ENCODE measurements at regions not wholly inside any gene's neighbourhood (a gene's known extent, or its start where the extent isn't known, plus 50 kb on each side); places are given as distances from the start of the nearest gene placed in this dataset.

DNA sequence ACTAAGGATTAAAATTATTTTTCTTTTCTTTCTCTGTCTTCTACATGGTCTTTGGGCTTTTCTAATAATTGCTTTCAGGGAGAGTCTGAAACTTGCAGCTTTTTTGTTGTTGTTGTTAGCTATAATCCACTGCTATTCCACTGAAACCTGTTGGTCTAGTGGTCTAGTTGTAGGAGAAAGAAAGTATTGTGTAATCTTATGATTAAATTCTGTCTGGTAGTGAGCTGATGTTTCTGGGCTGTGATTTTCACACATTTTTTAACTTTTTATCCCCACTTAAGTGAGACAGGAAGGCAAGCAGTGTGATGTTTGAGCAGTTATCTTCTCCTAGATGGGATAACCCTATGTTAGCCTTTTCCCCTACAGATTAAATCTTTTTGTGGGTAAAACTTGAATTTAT is 825.2 kb downstream of the PCDH7 start (continued):
- TF ChIP-seq SRF (IDR thresholded peaks at IDR 0.05; ENCODE audit: low read depth) (no peak), ELF1 (IDR thresholded peaks at IDR 0.05; ENCODE audit: borderline replicate concordance, low read depth) (no peak), ZNF274 (IDR thresholded peaks at IDR 0.05; ENCODE audit: low read depth, low read length) (no peak), EZH2 (IDR thresholded peaks at IDR 0.05) (no peak)
- TF ChIP-seq, protein P1, sequence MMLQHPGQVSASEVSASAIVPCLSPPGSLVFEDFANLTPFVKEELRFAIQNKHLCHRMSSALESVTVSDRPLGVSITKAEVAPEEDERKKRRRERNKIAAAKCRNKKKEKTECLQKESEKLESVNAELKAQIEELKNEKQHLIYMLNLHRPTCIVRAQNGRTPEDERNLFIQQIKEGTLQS (IDR thresholded peaks at IDR 0.05): no peak

DNA sequence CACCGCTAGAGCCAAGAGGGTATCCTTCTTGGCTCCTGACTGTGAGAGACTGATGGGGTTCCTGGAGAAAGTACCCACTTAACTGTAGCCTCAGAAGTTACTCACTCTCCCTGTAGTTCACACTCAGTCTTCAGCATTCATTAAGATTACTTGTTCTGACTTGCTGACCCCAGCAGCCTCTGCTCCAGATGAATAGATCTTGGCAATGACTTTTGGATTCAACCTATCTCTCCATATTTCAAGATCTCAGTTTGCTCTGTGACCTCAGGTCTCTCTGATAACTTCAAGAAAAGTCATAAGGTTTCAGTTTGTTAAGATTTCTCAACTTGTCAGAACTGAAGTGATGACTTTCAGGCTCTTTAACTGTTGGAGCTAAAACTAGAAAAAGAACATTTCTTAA is 825.6 kb downstream of the PCDH7 start:
- Histone ChIP-seq H3K9me2 (ENCODE audit: insufficient read depth) (no peaks in the 10 kb centered on the region; the same call in 1 of the 2 replicates), H3K4me2 (ENCODE audit: low read length) (no peak overlapping the region), H3K4me1 (ENCODE audit: control insufficient read depth in 1 of 2, insufficient read depth in 2 of 2, low read length in 2 of 2) (no peaks in the 10 kb centered on the region), H3K4me3 (replicated peaks in 1 of 2; ENCODE audit: low read depth in 1 of 2, low read length in 2 of 2) (no peak overlapping the region), H3K9ac (ENCODE audit: low read length) (no peak overlapping the region), H3K9me3 (ENCODE audit: control insufficient read depth in 1 of 2, insufficient read depth in 1 of 2, low read depth in 1 of 2, low read length in 2 of 2) (peaks cover 0 to 3% of the 10 kb centered on the region in 2 experiments; a peak in 1 of 4 replicates), H3K27me3 (ENCODE audit: insufficient read depth, low read length) (no peaks in the 10 kb centered on the region), H4K20me1 (ENCODE audit: insufficient read depth) (no peaks in the 10 kb centered on the region), H3K36me3 (ENCODE audit: control insufficient read depth in 1 of 2, insufficient read depth in 2 of 2, low read length in 2 of 2) (no peaks in the 10 kb centered on the region), H3K27ac (ENCODE audit: low read depth, low read length) (no peak overlapping the region), H3K79me2 (ENCODE audit: insufficient read depth, low read length) (no peaks in the 10 kb centered on the region), H2AFZ (ENCODE audit: low read depth, low read length, poor library complexity, severe bottlenecking) (peak overlapping the region; percentile 3)
- TF ChIP-seq, protein P2, sequence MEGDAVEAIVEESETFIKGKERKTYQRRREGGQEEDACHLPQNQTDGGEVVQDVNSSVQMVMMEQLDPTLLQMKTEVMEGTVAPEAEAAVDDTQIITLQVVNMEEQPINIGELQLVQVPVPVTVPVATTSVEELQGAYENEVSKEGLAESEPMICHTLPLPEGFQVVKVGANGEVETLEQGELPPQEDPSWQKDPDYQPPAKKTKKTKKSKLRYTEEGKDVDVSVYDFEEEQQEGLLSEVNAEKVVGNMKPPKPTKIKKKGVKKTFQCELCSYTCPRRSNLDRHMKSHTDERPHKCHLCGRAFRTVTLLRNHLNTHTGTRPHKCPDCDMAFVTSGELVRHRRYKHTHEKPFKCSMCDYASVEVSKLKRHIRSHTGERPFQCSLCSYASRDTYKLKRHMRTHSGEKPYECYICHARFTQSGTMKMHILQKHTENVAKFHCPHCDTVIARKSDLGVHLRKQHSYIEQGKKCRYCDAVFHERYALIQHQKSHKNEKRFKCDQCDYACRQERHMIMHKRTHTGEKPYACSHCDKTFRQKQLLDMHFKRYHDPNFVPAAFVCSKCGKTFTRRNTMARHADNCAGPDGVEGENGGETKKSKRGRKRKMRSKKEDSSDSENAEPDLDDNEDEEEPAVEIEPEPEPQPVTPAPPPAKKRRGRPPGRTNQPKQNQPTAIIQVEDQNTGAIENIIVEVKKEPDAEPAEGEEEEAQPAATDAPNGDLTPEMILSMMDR (IDR thresholded peaks at IDR 0.05 in 2 of 3, conservative IDR thresholded peaks at IDR 0.05 in 1 of 3; ENCODE audit: borderline replicate concordance in 1 of 3, insufficient read depth in 1 of 3, low read depth in 2 of 3, low read length in 2 of 3): no peak
- TF ChIP-seq FOSL1 (IDR thresholded peaks at IDR 0.05; ENCODE audit: low read depth): no peak
- no TSS peak for BruUV-seq (replicated peaks)
- ATAC-seq: no peak
- CTCF ChIA-PET: no interaction called here
- no peak for DNase-seq (ENCODE audit: low read depth, low spot score)
- intact Hi-C loops (cut with micrococcal nuclease): no loop called here
- RAD21 ChIA-PET (ENCODE audit: low non-redundant PET in 1 of 2, low total read pairs in 2 of 2, uncharacterized antibody in 2 of 2, unreplicated experiment in 2 of 2): no interaction called here
- POLR2A ChIA-PET: no interaction called here

All from HCT116 (cell line).